Hematopoietic multipotent progenitor cell treated with erythropoietin and hydrocortisone succinate and interleukin-3 and kit ligand, for 4 days (in vitro differentiated cells): ENCODE measurements at regions not wholly inside any gene's neighbourhood (a gene's known extent, or its start where the extent isn't known, plus 50 kb on each side); places are given as distances from the start of the nearest gene placed in this dataset.
A peak's percentile ranks its signal among the peaks of the same experiment; 100 is the strongest.
"Not testable (repeated sequence)": the region's sequence is repeated elsewhere in the genome, so short reads cannot be mapped to it uniquely, and the experiment has no call there.

Source experiments
- DNase-seq: peaks from one replicate; pipeline ENCODE4 v3.0.0-alpha.2; 2015

DNA sequence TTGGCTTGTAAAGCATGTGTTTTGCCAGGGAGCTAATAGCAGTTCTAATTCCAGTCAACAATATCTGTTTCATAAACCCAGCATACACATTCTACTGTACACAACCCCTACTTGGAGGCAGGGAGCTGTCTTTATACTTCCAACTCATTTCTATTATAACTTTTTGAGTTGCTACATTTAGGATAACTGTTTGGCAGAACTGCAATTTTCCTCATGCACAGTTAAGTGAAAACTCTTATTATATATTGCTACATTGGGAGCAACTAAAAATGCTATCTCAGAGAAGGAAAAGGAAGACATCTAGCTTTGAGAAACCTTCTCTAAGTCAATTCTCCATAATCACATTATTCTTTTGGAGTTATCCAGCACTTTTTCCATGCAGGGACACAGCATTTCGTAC, 480.2 kb downstream of the RPS29 start:
- no peak for DNase-seq

DNA sequence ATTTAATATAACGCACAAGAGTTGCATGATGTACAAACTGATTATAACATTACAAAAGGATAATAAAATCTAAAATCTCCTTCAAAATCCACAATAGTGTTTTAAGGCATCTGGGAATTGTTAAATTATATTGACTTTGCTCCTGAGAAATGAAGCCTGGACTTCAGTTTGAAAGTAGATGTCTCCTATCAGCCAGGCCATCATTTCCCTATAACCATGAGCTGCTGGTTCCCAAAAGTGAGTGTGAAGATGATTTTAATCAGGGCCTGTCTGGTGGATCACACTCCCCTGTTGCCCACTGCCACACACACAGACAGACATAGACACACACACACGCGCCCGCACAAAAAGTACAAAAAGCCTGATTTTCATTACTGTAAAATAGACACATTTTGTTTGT, 480.7 kb downstream of the RPS29 start:
- no peak for DNase-seq

DNA sequence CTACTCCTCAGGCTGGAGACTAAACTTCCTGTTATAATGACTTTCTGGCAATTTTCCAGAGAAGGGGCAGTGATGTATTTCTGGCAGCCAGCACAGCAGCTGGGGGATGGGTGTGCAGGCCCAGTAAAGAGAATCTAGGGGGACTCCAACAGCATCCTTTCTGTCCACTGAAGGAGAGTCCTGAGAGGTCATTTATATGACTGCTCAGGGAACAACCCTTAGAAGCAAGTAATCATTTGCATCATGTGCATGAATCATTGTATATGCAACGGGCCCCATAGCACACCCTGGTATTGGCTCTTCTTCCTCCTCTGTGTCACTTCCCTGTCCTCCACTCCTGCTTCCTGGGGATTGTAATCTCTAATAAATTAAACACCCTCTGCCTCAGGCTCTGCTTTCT, 493.8 kb downstream of the RPS29 start:
- no peak for DNase-seq

DNA sequence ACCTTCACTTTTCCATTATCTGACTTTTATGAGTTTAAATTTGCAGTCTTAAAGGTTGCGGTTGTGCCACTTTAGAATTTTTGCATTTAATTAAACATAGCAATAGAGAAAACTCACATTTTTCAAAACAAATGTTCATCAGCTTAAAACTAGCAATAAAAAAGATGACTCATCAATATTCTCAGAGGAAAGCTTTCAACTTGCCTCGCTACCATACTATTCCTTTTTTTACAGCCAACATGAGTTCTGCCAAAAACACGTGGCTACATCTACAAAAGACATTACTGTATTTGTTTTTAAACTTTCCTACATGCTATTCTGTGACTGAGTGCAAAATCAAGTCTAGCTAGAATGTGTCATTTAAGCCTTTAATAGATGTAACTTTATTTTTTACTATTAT, 497.1 kb downstream of the RPS29 start:
- no peak for DNase-seq

DNA sequence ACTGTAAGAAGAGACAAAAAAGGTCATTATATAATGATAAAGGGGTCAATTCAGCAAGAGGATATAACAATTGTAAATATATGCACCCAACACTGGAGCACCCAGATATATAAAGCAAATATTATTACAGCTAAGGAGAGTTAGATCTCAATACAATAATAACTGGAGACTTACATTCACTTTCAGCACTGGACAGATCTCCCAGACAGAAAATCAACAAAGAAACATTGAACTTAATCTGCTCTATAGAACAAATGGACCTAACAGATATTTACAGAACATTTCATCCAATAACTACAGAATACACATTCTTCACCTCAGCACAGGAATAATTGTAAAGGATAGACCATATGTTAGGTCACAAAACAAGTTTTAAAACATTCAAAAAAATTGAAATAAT, 512.9 kb downstream of the RPS29 start:
- not testable (repeated sequence) for DNase-seq

DNA sequence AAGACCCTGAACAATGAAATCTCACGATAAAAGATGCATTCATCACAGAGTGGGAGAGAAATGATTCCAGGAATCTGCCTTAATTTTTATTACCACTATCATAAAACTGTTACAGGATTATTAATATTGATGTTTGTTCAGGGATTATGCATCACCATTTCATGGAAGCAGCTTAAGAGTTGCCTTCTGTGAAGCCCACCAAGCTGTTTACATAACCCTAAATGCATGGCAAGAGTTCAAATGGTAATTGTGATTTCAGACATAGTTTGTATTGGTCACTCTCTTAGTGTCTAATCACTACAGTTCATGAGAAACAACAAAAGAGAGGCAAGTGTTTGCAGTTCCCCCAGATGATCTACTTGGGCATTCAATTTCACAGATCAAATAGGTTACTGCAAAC, 527.7 kb downstream of the RPS29 start:
- DNase-seq: no peak

DNA sequence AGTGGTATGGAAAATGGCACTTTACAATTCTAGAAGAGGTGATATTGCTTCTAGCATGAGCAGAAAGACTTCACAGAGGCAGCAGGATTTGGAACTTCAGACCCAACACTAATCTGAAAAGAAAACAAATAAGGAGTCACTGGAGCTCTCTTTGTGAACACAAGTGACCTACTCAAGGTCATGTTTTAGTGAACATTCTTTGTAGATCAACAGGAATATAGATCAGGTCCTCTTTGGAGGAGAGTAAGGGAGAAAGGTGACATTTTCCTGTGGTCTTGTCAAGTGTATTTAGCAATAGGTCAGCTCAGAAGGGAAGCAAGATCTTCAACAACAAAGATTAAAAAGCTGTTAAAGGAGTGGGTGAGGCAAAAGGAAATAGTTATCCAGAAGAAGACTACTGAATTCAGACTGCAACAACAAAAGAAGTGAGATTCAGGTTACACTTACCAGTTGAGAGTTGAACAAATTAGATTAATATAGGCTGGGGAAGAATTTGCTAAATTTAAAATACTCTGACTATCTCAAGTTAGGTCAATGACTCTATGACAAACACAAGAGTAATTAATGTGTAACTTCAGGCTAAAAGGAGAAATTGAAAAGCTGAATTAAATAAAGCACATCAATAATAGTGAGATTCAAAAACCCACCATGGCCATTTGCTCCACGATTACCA, 528.2 kb downstream of the RPS29 start:
- no peak for DNase-seq

DNA sequence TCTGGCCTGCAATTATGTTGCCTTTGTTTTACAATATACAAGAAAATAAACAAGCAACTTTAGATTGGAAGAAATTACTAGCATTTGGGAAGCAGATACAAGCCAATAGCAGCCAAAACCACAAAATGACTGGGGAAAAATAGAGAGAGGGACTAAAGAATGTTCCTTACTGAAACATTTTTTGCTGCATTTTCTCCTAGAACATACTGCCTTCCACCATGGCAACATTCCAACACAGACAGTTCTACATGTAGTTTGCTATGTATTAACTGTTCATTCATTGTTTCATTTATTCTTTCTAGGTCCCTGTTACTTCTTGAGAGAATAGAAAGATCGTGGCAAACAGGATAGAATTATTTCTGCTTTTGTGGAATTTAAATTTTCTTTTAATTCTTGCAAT, 530.2 kb downstream of the RPS29 start:
- DNase-seq: no peak

DNA sequence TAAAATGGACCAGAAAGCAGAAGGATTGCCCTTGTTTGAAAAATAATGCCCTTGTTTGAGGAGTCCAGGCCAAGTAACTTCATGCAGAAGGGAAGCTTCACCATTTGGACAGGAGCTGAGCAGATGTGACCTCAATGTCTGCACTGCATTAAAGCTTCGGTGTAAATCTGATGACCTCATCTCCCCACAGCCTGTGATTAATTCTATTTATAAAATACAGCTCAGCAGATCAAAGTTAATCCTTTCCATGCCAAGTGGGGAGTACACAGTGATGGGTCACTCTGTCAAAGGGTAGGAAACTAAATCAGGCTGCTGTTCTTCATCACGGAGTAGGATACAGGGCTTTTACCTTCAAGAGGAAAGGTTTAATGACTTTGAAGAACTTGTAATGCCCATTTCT, 533.7 kb downstream of the RPS29 start:
- DNase-seq: no peak

DNA sequence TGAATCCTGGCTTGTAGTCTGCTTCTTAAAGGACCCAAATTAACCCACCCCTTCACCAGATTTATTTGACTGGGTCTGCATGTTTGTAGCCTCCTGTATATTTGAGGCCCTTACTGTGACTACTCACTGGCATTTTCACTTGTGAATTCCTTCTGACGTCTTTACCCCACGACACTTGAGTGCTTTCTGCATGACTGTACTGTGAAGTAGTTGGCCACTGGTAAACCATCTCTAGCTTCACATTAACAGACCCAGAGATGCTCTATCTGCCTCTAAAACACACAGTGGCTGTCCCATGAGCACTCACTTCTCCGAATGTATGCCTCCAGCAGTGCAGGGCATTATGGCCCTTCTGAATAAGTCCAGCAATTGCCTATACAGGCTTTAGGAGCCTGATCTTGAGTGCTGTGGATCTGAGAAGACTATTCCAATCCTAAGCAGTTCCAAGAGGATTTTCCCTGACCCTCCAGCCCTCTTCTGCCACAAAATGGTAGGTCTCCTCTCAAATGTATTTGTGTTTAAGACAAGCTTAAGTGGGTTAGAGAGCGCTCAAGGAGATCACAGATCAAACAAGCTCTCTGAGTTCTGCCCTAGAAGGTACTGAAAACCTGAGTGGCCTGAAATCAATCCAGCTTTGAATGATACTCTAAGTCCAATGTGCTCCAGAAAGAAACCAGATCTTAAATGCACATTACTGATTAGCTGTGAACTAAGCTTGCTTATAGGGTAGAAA, 534.7 kb downstream of the RPS29 start:
- no peak for DNase-seq

DNA sequence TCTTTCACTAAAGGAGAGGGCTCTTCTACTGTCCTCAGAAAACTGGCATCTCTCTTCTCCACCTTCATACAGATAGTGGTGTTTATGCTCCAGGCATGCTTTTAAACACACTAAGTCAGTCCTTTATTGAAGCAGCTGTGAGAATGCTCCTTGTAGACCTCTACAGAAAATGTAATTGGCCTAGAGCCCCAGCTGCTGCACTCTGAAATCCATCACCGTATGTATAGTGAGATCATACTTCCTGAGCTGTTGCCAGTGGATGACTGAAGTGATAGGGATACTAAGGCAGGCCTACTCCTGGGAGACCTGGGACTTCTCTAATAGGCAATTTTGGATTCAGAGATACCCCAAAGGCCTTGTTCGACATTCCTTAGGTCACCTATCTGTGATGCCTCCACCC, 535.4 kb downstream of the RPS29 start:
- no peak for DNase-seq

DNA sequence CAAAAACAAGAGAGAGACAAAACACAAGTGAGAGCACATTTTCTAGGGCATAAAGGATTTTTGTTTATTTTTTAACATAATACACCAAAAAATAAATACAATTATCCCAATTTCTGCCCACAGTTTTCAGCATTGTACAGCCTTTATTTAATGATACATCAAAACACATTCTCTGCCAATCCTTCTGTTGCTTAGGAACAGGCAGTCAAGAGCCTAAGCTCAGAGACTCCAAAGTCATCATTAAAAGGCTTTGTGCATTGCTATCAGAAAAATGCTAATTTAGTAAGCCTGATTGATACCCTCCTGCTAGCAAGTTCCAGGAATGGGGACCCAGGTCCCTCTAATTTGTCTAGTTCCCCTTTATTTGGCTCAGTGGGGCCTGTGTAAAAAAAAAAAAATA, 536.5 kb downstream of the RPS29 start:
- DNase-seq: no peak

DNA sequence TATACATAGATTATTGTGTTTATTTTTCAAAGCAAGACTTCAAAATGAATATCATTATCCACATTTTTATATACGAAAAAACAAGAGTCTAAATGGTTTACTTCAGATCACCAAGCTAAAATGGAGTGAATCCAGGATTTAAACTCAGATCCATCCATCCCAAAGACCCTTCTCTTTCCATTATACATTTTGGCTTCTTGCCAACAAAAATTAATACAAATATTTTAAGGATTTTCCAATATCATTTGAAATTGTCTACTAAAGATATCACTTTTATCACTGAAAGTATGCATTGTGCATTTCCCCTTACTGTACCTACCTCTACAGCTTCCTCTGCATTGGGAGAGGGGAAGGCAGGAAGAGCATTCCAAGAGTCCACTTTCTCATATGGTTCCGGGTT, 541.2 kb downstream of the RPS29 start:
- DNase-seq: no peak

DNA sequence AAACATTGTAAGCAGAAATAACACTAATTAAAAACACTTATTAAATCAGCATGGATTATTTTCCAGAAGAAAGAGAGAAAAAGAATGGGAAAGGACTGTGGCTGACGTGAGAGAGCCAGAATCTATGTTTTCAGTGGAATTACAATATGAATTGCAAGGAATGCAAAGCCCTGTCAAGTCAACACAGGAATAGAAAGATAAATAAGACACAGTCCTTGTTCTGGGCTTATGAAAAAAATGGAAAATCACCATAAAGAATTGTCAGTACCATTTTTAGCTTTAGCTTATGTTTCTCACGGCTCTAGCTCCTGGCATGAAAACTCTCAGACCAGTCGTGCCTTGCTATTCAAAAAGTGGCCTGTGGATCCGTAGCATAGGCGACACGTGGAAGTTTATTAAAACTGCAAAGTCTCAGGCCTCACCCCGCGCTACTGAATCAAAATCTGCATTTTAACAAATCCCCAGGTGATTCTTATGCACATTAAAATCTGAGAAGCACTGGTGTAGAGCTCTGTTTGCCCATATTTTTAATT, 549.1 kb downstream of the RPS29 start:
- DNase-seq: no peak

DNA sequence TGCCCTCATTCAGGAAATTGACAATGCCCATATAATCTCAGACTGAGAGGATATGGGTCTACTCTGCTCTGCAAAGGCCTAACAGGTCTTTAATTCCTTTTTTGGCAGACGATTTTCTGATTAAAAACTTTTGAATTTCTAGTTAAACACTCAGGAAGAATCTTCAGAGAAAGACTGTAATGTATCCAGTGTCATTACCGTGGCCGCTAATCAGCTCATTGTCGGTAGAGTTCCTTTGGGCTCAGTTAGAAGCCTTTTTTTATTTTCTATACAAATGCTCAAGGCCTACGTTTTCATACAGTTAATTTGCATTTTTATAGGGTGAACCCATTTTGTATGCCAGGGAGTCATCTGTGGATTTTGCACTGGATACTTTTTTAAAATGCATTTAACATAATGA, 549.9 kb downstream of the RPS29 start:
- no peak for DNase-seq

DNA sequence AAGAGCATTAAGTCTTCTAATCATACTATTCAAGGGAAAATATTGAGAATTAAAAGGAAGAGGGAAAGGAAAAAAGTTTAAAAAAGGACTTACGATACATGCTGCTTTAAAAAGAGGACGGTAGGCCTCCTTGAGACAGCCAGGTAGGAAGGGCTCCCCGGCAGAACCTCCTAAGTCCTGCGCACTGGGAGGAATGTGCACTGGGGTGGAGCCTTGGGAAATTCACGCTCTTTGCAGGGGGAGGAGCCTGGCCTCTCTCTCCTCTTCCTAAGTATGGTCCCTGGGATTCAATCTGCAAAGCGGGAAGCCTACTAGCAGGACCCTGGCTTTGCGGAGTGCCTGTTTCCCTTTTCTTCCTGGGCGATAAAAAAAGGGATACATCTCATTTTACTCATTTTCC, 553.0 kb downstream of the RPS29 start:
- no peak for DNase-seq

DNA sequence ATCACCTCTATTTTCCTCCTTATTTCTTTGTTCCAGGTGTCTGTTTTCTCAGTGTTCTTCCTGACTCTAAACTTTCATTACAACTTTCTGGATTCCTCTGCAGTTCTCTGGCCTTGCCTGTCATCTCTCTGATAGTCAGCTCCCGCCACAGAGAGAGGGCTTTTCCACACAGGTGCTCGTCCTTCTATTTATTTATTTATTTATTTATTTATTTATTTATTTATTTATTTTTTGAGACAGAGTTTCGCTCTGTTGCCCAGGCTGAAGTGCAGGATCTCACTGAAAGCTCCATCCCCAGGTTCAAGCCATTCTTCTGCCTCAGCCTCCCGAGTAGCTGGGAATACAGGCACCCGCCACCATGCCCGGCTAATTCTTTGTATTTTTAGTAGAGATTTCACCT, 554.5 kb downstream of the RPS29 start:
- not testable (repeated sequence) for DNase-seq

DNA sequence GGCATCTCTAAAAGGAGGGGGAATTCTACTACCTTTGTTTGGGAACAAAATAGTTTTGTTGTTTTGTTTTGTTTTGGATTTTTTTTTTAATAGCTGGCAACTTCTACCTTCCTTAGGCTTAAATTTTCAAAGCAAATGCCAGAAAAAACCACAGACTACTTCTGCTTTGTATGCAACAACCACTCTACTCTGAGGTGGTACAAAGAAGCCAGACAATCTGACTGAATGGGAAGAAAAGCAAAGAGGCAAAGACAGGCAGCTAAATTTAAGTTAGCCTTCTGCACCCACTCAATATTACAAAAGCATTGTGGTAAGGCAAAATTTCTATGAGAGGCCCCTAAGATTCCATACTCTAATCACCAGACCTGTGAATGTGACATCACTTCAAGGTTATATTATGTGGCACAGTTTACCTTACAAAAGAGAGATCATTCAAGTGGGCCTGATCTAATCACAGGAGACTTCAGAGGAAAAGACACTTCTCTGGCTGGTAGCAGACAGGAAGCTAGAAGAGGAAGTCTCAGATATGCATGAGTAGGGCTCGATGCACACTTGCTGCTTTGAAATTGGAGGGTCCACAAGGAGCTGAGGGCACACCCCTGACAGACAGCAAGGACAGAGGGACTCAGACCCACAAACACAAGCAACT, 566.6 kb downstream of the RPS29 start:
- peak; percentile 5 for DNase-seq

DNA sequence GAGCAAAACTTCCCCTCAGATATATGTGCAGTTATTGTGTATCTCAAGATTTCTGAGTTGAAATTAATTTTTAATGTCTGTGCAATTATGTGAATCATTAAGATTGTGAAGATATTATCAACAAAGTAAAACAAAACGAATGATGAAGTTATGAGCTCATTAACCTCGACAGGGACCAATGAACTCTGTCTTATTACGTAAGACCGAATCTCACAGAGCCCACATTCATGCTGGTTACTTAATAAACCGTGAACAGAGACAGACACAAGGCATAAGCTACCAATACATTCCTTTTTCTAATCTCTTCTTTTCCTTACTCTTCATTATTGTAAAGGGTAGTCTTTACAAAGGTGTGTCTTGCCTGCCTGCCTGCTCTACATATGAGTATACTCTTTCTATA, 568.7 kb downstream of the RPS29 start:
- no peak for DNase-seq

DNA sequence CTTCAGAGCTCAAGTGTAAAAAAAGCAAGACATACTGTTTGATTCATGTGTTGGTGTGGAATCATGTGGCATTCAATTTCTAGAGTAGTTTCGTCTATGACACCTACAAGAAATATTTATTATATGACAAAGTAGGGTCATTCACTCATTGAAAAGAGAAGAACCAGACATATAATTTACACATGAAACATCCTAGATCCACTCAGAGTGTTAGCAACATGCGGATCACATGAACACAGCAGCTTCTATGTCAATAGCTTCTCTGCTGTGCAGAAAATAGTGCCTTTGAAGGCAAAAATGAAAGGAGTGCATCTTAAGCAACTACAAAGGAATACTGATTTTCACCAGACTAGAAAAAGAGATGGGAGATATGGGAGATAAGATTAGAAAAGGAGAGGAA, 569.8 kb downstream of the RPS29 start:
- DNase-seq: no peak

DNA sequence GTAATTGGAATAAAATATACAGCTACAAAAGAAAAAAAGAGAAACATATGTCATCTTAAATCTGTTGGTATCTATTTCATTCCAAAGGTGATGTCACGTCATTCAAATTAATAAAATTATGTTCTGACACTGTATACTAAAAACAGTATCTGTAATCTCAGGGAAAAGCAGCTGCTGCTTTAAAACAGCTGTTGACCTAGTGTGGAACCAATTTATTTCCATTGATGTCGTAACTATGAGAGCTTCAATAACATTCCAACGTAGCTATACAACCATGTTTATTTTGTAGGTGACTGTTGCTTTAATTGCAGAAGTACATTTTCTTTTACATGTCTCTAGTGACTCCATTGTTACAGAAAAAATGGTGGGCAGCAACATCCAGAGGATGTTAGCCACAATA, 571.7 kb downstream of the RPS29 start:
- no peak for DNase-seq

DNA sequence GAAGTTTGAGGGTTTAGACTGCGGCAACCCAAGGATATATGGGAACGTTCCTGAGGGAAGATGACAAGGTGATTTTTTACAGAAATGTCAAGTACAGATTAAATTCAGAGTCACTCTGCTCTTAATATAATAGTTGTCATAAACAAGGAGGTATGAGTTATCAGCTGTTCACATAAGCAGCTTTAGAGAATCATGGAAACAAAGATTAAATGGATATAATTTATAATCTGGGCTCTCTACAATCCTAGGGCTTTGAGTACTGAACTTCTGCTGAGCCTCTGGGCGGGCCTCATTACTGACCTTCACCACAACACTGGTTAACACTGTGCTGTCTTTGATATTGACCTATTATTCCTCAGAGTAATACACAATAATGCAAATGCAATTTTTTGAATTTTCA, 577.8 kb downstream of the RPS29 start:
- DNase-seq: no peak

DNA sequence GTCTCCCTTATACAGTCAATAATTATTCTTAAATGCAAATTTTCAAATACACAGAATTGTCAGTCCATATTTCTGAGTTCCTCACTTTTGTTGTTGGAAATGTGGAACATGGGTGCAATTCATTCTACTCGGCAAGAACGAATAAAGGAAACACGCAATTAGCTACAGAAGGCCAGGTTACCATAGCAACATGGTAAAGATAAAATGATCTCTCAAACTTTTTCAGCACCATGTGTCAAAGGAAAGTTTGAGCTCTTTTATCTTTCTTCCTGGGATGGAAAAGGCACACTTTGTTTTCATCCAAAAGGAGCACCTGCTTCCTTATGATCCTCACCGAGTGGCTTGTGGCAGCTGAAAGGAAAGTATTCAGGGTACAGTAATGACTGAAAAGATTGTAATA, 595.0 kb downstream of the RPS29 start:
- DNase-seq: no peak

DNA sequence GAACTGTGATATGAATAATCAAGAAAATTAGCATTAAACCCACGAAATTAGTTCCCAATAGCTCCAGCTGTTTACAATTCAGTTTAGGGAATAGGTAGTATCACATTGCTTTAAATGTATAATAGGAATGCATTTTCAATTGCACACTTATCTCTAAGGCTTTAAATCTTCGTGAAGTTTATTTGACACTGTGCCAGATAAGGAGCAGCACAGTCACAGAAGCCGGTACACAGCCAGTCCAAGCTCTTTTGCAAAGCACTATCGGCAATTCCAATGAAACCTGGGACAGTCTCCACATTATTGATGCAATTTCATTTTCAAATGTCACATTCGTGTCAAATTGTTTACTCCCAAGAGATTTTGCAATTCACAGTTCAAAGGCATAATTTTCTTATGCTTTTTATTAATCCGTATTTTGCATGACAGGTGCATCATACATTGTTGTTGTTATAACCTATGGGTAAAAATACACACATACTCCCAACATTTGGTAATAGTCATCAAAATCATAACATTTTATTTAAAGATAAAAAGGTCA, 602.8 kb downstream of the RPS29 start:
- DNase-seq: no peak
